Neural progenitor cell (in vitro differentiated cells): ENCODE measurements at regions not wholly inside any gene's neighbourhood (a gene's known extent, or its start where the extent isn't known, plus 50 kb on each side); places are given as distances from the start of the nearest gene placed in this dataset.

Source experiments
- EZH2 ChIP-seq: fragments of 200-600 bp; sonication (generic); IDR thresholded peaks from 2 replicates; pipeline ENCODE4 v1.6.1; 2017; ENCODE audit warnings: antibody characterized with exemption, mild to moderate bottlenecking, moderate library complexity
- TF ChIP-seq, protein P1 (sequence below): fragments of 200-600 bp; sonication (generic); IDR thresholded peaks from 2 replicates; pipeline ENCODE4 v1.5.1; 2017; ENCODE audit warnings: antibody characterized with exemption, mild to moderate bottlenecking

DNA sequence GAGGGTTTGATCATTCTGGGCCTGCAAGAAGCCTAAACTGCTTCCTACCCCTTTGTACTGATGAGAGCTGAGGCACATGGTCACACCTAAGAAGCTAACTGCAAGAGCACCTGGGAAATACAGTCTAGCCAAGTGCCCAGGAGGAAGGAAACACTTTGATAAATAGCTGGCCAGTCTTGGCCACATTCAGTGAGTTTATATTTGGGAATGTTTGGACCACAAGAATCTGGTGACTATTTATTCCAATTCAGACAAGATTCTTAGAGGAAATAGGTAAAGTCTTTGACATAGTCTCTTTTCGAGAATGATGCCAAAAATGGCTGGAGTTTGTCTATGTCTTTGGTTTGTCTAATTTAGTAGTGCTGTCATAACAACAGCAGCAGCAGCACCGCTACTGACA is 213.6 kb downstream of the KIF20B start:
- TF ChIP-seq, protein P1, sequence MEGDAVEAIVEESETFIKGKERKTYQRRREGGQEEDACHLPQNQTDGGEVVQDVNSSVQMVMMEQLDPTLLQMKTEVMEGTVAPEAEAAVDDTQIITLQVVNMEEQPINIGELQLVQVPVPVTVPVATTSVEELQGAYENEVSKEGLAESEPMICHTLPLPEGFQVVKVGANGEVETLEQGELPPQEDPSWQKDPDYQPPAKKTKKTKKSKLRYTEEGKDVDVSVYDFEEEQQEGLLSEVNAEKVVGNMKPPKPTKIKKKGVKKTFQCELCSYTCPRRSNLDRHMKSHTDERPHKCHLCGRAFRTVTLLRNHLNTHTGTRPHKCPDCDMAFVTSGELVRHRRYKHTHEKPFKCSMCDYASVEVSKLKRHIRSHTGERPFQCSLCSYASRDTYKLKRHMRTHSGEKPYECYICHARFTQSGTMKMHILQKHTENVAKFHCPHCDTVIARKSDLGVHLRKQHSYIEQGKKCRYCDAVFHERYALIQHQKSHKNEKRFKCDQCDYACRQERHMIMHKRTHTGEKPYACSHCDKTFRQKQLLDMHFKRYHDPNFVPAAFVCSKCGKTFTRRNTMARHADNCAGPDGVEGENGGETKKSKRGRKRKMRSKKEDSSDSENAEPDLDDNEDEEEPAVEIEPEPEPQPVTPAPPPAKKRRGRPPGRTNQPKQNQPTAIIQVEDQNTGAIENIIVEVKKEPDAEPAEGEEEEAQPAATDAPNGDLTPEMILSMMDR, result no peak
- no peak for TF ChIP-seq EZH2
